ENCODE measurements at regions not wholly inside any gene's neighbourhood (a gene's known extent, or its start where the extent isn't known, plus 50 kb on each side); places are given as distances from the start of the nearest gene placed in this dataset.
"Not testable (repeated sequence)": the region's sequence is repeated elsewhere in the genome, so short reads cannot be mapped to it uniquely, and the experiment has no call there.

- in situ Hi-C loops (cut with MboI; ENCODE audit: low pct_unique_long_range_greater_than_20kb in 2 of 9, low sequenced_read_pairs in 9 of 9, unreplicated experiment in 9 of 9): no loop called here
- ATAC-seq (replicated peaks in 6 of 8): peak in 5 of 8 experiments; percentile 58 to 92 (median 85)
- WGBS, 10 experiments: 19 to 100% (median 53%) methylated on average over 1 to 3 of the region's 3 CpGs; no CpG with 5 or more reads in 2 of the 10 experiments
- Histone ChIP-seq H3K27ac (no peak overlapping the region), H3K4me3 (no peak overlapping the region), H3K4me1 (replicated peaks in 1 of 2) (no peaks in the 10 kb centered on the region)
Measured at GRCh38 chr2:61658841-61659780, 121.0 kb upstream of the XPO1 start.

GRCh38 chr2:61649946-61650345, 111.8 kb upstream of the XPO1 start:
- H3K4me1 ChIP-seq (replicated peaks in 1 of 2); H3K27ac ChIP-seq; H3K4me3 ChIP-seq; ATAC-seq (replicated peaks in 6 of 8): not testable (repeated sequence)
- WGBS, 10 experiments: 33 to 85% (median 66%) methylated on average over 1 to 3 of the region's 3 CpGs; no CpG with 5 or more reads in 2 of the 10 experiments
- in situ Hi-C loops (cut with MboI; ENCODE audit: low pct_unique_long_range_greater_than_20kb in 2 of 9, low sequenced_read_pairs in 9 of 9, unreplicated experiment in 9 of 9): loop anchor here in 1 of 9 experiments (25.0 kb wide), 1 partner anchor 113 kb away; the partner anchor contains the start of gene XPO1

GRCh38 chr2:61649021-61649420, 110.9 kb upstream of the XPO1 start:
- H3K27ac ChIP-seq: no peak overlapping the region
- in situ Hi-C loops (cut with MboI; ENCODE audit: low pct_unique_long_range_greater_than_20kb in 2 of 9, low sequenced_read_pairs in 9 of 9, unreplicated experiment in 9 of 9): loop anchor here in 1 of 9 experiments (25.0 kb wide), 1 partner anchor 112 kb away; the partner anchor contains the start of gene XPO1
- no peaks in the 10 kb centered on the region for H3K4me1 ChIP-seq (replicated peaks in 1 of 2)
- WGBS, 10 experiments: 80 to 100% (median 100%) methylated on average over 1 to 2 of the region's 2 CpGs; no CpG with 5 or more reads in 1 of the 10 experiments
- no peak overlapping the region for H3K4me3 ChIP-seq
- no peak for ATAC-seq (replicated peaks in 6 of 8)

GRCh38 chr2:61647044-61647443, 108.9 kb upstream of the XPO1 start:
- Histone ChIP-seq H3K4me1 (replicated peaks in 1 of 2) (no peaks in the 10 kb centered on the region), H3K4me3 (no peak overlapping the region), H3K27ac (no peak overlapping the region)
- no peak for ATAC-seq (replicated peaks in 6 of 8)
- in situ Hi-C loops (cut with MboI; ENCODE audit: low pct_unique_long_range_greater_than_20kb in 2 of 9, low sequenced_read_pairs in 9 of 9, unreplicated experiment in 9 of 9): loop anchor here in 1 of 9 experiments (25.0 kb wide), 1 partner anchor 110 kb away; the partner anchor contains the start of gene XPO1
- 8 to 100% (median 81%) methylated on average over 1 to 5 of the region's 5 CpGs for WGBS, 10 experiments

GRCh38 chr2:61645911-61646310, 107.8 kb upstream of the XPO1 start:
- ATAC-seq (replicated peaks in 6 of 8): peak in 2 of 8 experiments; percentile 42 to 76
- Histone ChIP-seq H3K27ac (no peak overlapping the region), H3K4me1 (replicated peaks in 1 of 2) (no peaks in the 10 kb centered on the region), H3K4me3 (no peak overlapping the region)
- in situ Hi-C loops (cut with MboI; ENCODE audit: low pct_unique_long_range_greater_than_20kb in 2 of 9, low sequenced_read_pairs in 9 of 9, unreplicated experiment in 9 of 9): loop anchor here in 1 of 9 experiments (25.0 kb wide), 1 partner anchor 109 kb away; the partner anchor contains the start of gene XPO1
- WGBS, 10 experiments: 0 to 100% (median 88%) methylated on average over 1 of the region's 1 CpG; no CpG with 5 or more reads in 1 of the 10 experiments

- in situ Hi-C loops (cut with MboI; ENCODE audit: low pct_unique_long_range_greater_than_20kb in 2 of 9, low sequenced_read_pairs in 9 of 9, unreplicated experiment in 9 of 9): loop anchor here in 1 of 9 experiments (25.0 kb wide), 1 partner anchor 106 kb away; the partner anchor contains the start of gene XPO1
- not testable (repeated sequence) for H3K4me3 ChIP-seq; H3K4me1 ChIP-seq (replicated peaks in 1 of 2); H3K27ac ChIP-seq; ATAC-seq (replicated peaks in 6 of 8)
- WGBS, 10 experiments: 70 to 100% (median 97%) methylated on average over 2 to 5 of the region's 6 CpGs; no CpG with 5 or more reads in 4 of the 10 experiments
Measured at GRCh38 chr2:61643153-61643552, 105.0 kb upstream of the XPO1 start.

GRCh38 chr2:61640406-61640805, 102.2 kb upstream of the XPO1 start:
- Histone ChIP-seq H3K27ac (no peak overlapping the region), H3K4me1 (replicated peaks in 1 of 2) (peaks cover 0 to 2% of the 10 kb centered on the region in 2 donors), H3K4me3 (no peak overlapping the region)
- WGBS, 10 experiments: 63 to 100% (median 95%) methylated on average over 1 to 2 of the region's 2 CpGs; no CpG with 5 or more reads in 4 of the 10 experiments
- in situ Hi-C loops (cut with MboI; ENCODE audit: low pct_unique_long_range_greater_than_20kb in 2 of 9, low sequenced_read_pairs in 9 of 9, unreplicated experiment in 9 of 9): loop anchor here in 1 of 9 experiments (25.0 kb wide), 1 partner anchor 103 kb away; the partner anchor contains the start of gene XPO1
- no peak for ATAC-seq (replicated peaks in 6 of 8)

- Histone ChIP-seq H3K27ac (no peak overlapping the region), H3K4me3 (no peak overlapping the region), H3K4me1 (replicated peaks in 1 of 2) (peaks cover 0 to 2% of the 10 kb centered on the region in 2 donors)
- 80 to 100% (median 100%) methylated on average over 1 to 4 of the region's 9 CpGs; no CpG with 5 or more reads in 3 of the 10 experiments for WGBS, 10 experiments
- ATAC-seq (replicated peaks in 6 of 8): no peak
- in situ Hi-C loops (cut with MboI; ENCODE audit: low pct_unique_long_range_greater_than_20kb in 2 of 9, low sequenced_read_pairs in 9 of 9, unreplicated experiment in 9 of 9): loop anchor here in 1 of 9 experiments (25.0 kb wide), 1 partner anchor 102 kb away; the partner anchor contains the start of gene XPO1
Measured at GRCh38 chr2:61639721-61640120, 101.6 kb upstream of the XPO1 start.

- Histone ChIP-seq H3K4me1 (replicated peaks in 1 of 2) (peaks cover 0 to 2% of the 10 kb centered on the region in 2 donors), H3K27ac (no peak overlapping the region), H3K4me3 (no peak overlapping the region)
- no peak for ATAC-seq (replicated peaks in 6 of 8)
- in situ Hi-C loops (cut with MboI; ENCODE audit: low pct_unique_long_range_greater_than_20kb in 2 of 9, low sequenced_read_pairs in 9 of 9, unreplicated experiment in 9 of 9): loop anchor here in 1 of 9 experiments (25.0 kb wide), 1 partner anchor 99 kb away; the partner anchor contains the start of gene XPO1
- WGBS, 10 experiments: 0 to 100% (median 60%) methylated on average over 1 to 3 of the region's 3 CpGs; no CpG with 5 or more reads in 1 of the 10 experiments
Measured at GRCh38 chr2:61636686-61637085, 98.5 kb upstream of the XPO1 start.

- Histone ChIP-seq H3K4me3 (no peak overlapping the region), H3K4me1 (replicated peaks in 1 of 2) (peaks cover 0 to 2% of the 10 kb centered on the region in 2 donors), H3K27ac (no peak overlapping the region)
- in situ Hi-C loops (cut with MboI; ENCODE audit: low pct_unique_long_range_greater_than_20kb in 2 of 9, low sequenced_read_pairs in 9 of 9, unreplicated experiment in 9 of 9): loop anchor here in 1 of 9 experiments (25.0 kb wide), 1 partner anchor 97 kb away; the partner anchor contains the start of gene XPO1
- no peak for ATAC-seq (replicated peaks in 6 of 8)
- 69 to 100% (median 79%) methylated on average over 1 to 5 of the region's 5 CpGs; no CpG with 5 or more reads in 2 of the 10 experiments for WGBS, 10 experiments
Measured at GRCh38 chr2:61634512-61634911, 96.4 kb upstream of the XPO1 start.

GRCh38 chr2:61633250-61633649, 95.1 kb upstream of the XPO1 start:
- 5 to 100% (median 89%) methylated on average over 1 to 2 of the region's 2 CpGs; no CpG with 5 or more reads in 1 of the 10 experiments for WGBS, 10 experiments
- Histone ChIP-seq H3K4me1 (replicated peaks in 1 of 2) (peaks cover 0 to 2% of the 10 kb centered on the region in 2 donors), H3K27ac (no peak overlapping the region), H3K4me3 (no peak overlapping the region)
- ATAC-seq (replicated peaks in 6 of 8): no peak
- in situ Hi-C loops (cut with MboI; ENCODE audit: low pct_unique_long_range_greater_than_20kb in 2 of 9, low sequenced_read_pairs in 9 of 9, unreplicated experiment in 9 of 9): loop anchor here in 1 of 9 experiments (25.0 kb wide), 1 partner anchor 96 kb away; the partner anchor contains the start of gene XPO1

- no peak overlapping the region for H3K27ac ChIP-seq
- WGBS, 10 experiments: 40 to 100% (median 76%) methylated on average over 1 to 15 of the region's 17 CpGs
- no peak overlapping the region for H3K4me3 ChIP-seq
- in situ Hi-C loops (cut with MboI; ENCODE audit: low pct_unique_long_range_greater_than_20kb in 2 of 9, low sequenced_read_pairs in 9 of 9, unreplicated experiment in 9 of 9): loop anchor here in 1 of 9 experiments (25.0 kb wide), 1 partner anchor 95 kb away; the partner anchor contains the start of gene XPO1
- peak in 1 of 8 experiments; percentile 60 for ATAC-seq (replicated peaks in 6 of 8)
- peaks cover 0 to 2% of the 10 kb centered on the region in 2 donors for H3K4me1 ChIP-seq (replicated peaks in 1 of 2)
Measured at GRCh38 chr2:61632276-61633169, 94.4 kb upstream of the XPO1 start.

Measured in motor neuron (in vitro differentiated cells).